GM13976 (cell line): ENCODE measurements at regions not wholly inside any gene's neighbourhood (a gene's known extent, or its start where the extent isn't known, plus 50 kb on each side); places are given as distances from the start of the nearest gene placed in this dataset.

Source experiments
- DNase-seq: peaks from one replicate; pipeline ENCODE4 v3.0.0; 2012; ENCODE audit warnings: low spot score
- CTCF ChIP-seq: IDR thresholded peaks from 2 replicates; pipeline ENCODE4 v1.5.1; 2012; ENCODE audit warnings: borderline replicate concordance, mild to moderate bottlenecking; ENCODE audit not compliant: insufficient read depth; ENCODE audit errors: extremely low read depth, missing control alignments, control extremely low read depth
- in situ Hi-C: fragments of 300-500 bp; cut with MboI; formaldehyde crosslinking; loops from one replicate; pipeline ENCODE4 v1.12.0; 2022; ENCODE audit warnings: low sequenced_read_pairs, mixed read lengths, inconsistent platforms; ENCODE audit not compliant: unreplicated experiment

- no peak for TF ChIP-seq CTCF
- in situ Hi-C loops: no loop called here
- no peak for DNase-seq
Observed at GRCh38 chr3:99049164-99049563, 147.7 kb upstream of the DCBLD2 start.

DNA sequence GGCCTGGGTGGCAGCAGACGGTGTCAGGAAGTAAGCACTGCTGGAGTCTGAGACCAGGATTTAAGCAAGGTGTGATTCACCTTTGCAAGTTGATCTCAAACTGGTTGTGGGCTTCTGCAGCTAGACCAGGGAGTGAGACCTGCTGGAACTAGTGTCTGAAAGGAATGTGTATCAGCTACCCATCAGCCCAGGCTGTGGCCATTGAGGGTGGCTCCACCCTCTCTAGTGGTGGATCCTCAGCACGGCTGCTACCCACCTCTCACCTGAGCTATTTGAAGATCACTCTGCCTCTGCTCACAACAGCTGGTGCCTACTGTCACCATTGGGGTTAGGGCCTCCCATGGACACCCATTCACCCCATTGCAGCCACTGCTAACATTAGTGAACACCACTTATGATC is 140.3 kb upstream of the DCBLD2 start:
- in situ Hi-C loops: no loop called here
- TF ChIP-seq CTCF: no peak
- DNase-seq: no peak

GRCh38 chr3:99031778-99032177 is 130.3 kb upstream of the DCBLD2 start:
- DNase-seq: no peak
- TF ChIP-seq CTCF: no peak
- in situ Hi-C loops: no loop called here

DNA sequence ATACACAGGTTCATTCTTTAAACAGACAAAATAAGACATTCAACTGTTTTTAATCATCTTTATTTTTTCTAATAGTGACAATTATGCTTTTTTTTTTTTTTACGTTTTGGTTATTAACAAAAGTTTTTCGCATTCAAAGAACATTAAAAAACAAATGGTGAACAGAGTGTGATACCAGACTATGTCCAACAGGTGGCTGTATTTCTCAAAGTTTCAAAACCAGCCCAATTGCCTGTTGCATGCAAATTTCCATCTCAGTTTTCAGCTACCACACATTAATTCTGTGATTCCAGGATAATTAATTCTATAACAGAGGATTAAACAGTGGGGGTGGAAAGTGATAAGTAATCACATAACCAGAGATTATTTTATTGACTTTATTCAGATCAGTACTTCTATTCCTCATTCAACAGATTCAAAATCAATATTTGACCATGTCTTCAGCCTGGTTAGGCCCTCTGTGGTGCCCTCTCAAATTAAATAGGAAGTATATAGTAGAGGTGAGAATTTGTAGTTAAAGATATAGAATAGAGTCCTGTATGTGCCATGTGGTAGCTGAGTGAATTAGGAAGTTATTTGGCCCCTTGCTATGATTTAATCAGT is 122.2 kb upstream of the DCBLD2 start:
- in situ Hi-C loops: no loop called here

GRCh38 chr3:99021466-99021865 is 120.0 kb upstream of the DCBLD2 start:
- DNase-seq: no peak
- in situ Hi-C loops: no loop called here
- TF ChIP-seq CTCF: no peak

More for the DNA sequence above, 122.2 kb upstream of the DCBLD2 start:
- no peak for DNase-seq
- TF ChIP-seq CTCF: peak; percentile 52

DNA sequence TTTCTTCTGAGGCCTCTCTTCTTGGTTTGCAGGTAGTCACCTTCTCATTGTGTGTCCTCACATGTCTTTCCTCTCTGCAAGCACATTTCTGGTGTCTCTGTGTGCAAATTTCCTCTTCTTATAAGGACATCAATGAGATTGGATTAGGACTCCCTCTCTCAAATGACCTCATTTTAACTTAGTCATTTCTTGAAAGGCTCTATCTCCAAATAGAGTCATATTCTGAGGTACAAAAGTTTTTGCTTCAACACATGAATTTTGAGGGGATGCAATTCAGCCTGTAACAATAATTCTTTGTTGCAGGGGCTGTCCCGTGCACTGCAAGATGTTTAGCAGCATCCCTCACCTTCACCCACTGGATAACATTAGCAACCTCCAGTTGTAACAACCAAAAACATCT is 115.0 kb upstream of the DCBLD2 start:
- no peak for TF ChIP-seq CTCF
- no peak for DNase-seq
- in situ Hi-C loops: no loop called here
